Panc1 (cell line): ENCODE measurements at regions not wholly inside any gene's neighbourhood (a gene's known extent, or its start where the extent isn't known, plus 50 kb on each side); places are given as distances from the start of the nearest gene placed in this dataset.

ENCODE experiments used
- ATAC-seq: fragments of 200-7000 bp; cut with Tn5 transposase; 2 replicates; pipeline ENCODE4 v1.9.1; 2020; ENCODE audit warnings: mild to moderate bottlenecking, moderate library complexity
- BruUV-seq: library from RNA; stranded (reverse); fragments of 400-500 nt; replicated peaks from 2 replicates; lab custom pipeline; 2021; lab: Mats Ljungman, UMichigan
- CTCF ChIA-PET: fragments of 300-600 bp; sonication (Branson Sonifier 250); formaldehyde crosslinking; loops from one replicate; lab custom pipeline; 2022; ENCODE audit warnings: antibody characterized with exemption; lab: Charles Lee
- POLR2A ChIA-PET: fragments of 300-600 bp; sonication (Branson Sonifier 250); formaldehyde crosslinking; loops from one replicate; lab custom pipeline; 2022; ENCODE audit warnings: antibody characterized with exemption; lab: Charles Lee
- DNase-seq: peaks from one replicate; pipeline ENCODE4 v3.0.0-alpha.2; 2010; ENCODE audit warnings: low read depth, low spot score
- H3K27ac ChIP-seq: 2 replicates; pipeline ENCODE4 v1.5.1; 2011; ENCODE audit warnings: mild to moderate bottlenecking, low read length, inconsistent platforms
- H3K27me3 ChIP-seq: fragments of 200-500 bp; sonication (Bioruptor generic); 2 replicates; pipeline ENCODE4 v1.6.0; 2014; ENCODE audit warnings: low read length, inconsistent platforms; ENCODE audit not compliant: control insufficient read depth, insufficient read depth
- H3K36me3 ChIP-seq: fragments of 200-500 bp; sonication (Bioruptor generic); 2 replicates; pipeline ENCODE4 v1.5.1; 2014; ENCODE audit warnings: inconsistent platforms, mild to moderate bottlenecking, low read length, moderate library complexity; ENCODE audit not compliant: control insufficient read depth, insufficient read depth
- H3K4me1 ChIP-seq: 2 replicates; pipeline ENCODE4 v1.5.1; 2011; ENCODE audit warnings: inconsistent platforms, mild to moderate bottlenecking, low read length, moderate library complexity; ENCODE audit not compliant: control insufficient read depth, insufficient read depth
- H3K4me3 ChIP-seq, 2 experiments: 2 replicates each; pipeline ENCODE4 v1.5.1; 2011 to 2012; ENCODE audit warnings: low read depth in 2 of 2, low read length in 2 of 2, mild to moderate bottlenecking in 2 of 2, inconsistent platforms in 1 of 2, moderate library complexity in 1 of 2
- H3K9me3 ChIP-seq: fragments of 200-500 bp; sonication (Bioruptor generic); 2 replicates; pipeline ENCODE4 v1.5.1; 2014; ENCODE audit warnings: low read depth, mild to moderate bottlenecking, inconsistent platforms, low read length, moderate library complexity; ENCODE audit not compliant: control insufficient read depth, insufficient read depth
- CTCF ChIP-seq: fragments of 450-650 bp; IDR thresholded peaks from 2 replicates; pipeline ENCODE4 v1.5.1; 2017; ENCODE audit warnings: mild to moderate bottlenecking
- POLR2AphosphoS5 ChIP-seq: IDR thresholded peaks from 2 replicates; pipeline ENCODE4 v1.6.1; 2012; ENCODE audit warnings: mild to moderate bottlenecking, low read depth, low read length, moderate library complexity
- REST ChIP-seq, 2 experiments: IDR thresholded peaks; 2 replicates each; pipeline ENCODE4 v1.6.1; 2011 to 2012; ENCODE audit warnings: low read depth in 2 of 2, control low read depth in 1 of 2, low read length in 1 of 2, mild to moderate bottlenecking in 1 of 2, moderate library complexity in 1 of 2; ENCODE audit not compliant: insufficient read depth in 1 of 2
- SIN3A ChIP-seq: IDR thresholded peaks from 2 replicates; pipeline ENCODE4 v1.6.1; 2012; ENCODE audit warnings: low read depth, mild to moderate bottlenecking, low read length, moderate library complexity, borderline replicate concordance; ENCODE audit not compliant: insufficient read depth
- TCF7L2 ChIP-seq: IDR thresholded peaks from 2 replicates; pipeline ENCODE4 v1.6.1; 2011; ENCODE audit warnings: mild to moderate bottlenecking, low read depth, low read length, inconsistent platforms
- in situ Hi-C: cut with HindIII; loops from 2 replicates; pipeline ENCODE4 v1.10.0; 2016; ENCODE audit warnings: low sequenced_read_pairs, low pct_unique_long_range_greater_than_20kb
- intact Hi-C: fragments of 100-400 bp; cut with micrococcal nuclease; formaldehyde crosslinking; loops from one replicate; pipeline ENCODE4 v1.10.0; 2022; ENCODE audit not compliant: unreplicated experiment

- BruUV-seq: no TSS peak
- no peak for DNase-seq
- ATAC-seq: no peak
- Histone ChIP-seq H3K27me3 (no peaks in the 10 kb centered on the region), H3K9me3 (no peaks in the 10 kb centered on the region), H3K36me3 (no peaks in the 10 kb centered on the region; the same call in 1 of the 2 replicates), H3K4me1 (no peaks in the 10 kb centered on the region), H3K4me3 (no peak overlapping the region), H3K27ac (no peak overlapping the region)
- POLR2A ChIA-PET: no interaction called here
- CTCF ChIA-PET: no interaction called here
- TF ChIP-seq TCF7L2 (no peak), CTCF (no peak), POLR2AphosphoS5 (no peak), SIN3A (no peak), REST (IDR thresholded peaks at IDR 0.05; ENCODE audit: insufficient read depth in 1 of 2, low read depth in 2 of 2, low read length in 1 of 2) (no peak)
- intact Hi-C loops (no loop called here), in situ Hi-C loops (no loop called here)
Observed at GRCh38 chr17:14605267-14605599, 304.4 kb downstream of the HS3ST3B1 start.

GRCh38 chr17:14604591-14605266 lies 303.8 kb downstream of the HS3ST3B1 start:
- DNase-seq (no peak), ATAC-seq (no peak)
- intact Hi-C loops: no loop called here
- H3K4me1 ChIP-seq: no peaks in the 10 kb centered on the region
- TF ChIP-seq TCF7L2: no peak
- TF ChIP-seq SIN3A: no peak
- no peak for TF ChIP-seq REST (IDR thresholded peaks at IDR 0.05; ENCODE audit: insufficient read depth in 1 of 2, low read depth in 2 of 2, low read length in 1 of 2)
- POLR2A ChIA-PET: no interaction called here
- BruUV-seq: no TSS peak
- in situ Hi-C loops: no loop called here
- no peaks in the 10 kb centered on the region for H3K9me3 ChIP-seq
- no peaks in the 10 kb centered on the region for H3K27me3 ChIP-seq
- CTCF ChIA-PET: no interaction called here
- H3K36me3 ChIP-seq: no peaks in the 10 kb centered on the region; the same call in 1 of the 2 replicates
- no peak overlapping the region for H3K27ac ChIP-seq
- H3K4me3 ChIP-seq: no peak overlapping the region
